ENCODE measurements at regions not wholly inside any gene's neighbourhood (a gene's known extent, or its start where the extent isn't known, plus 50 kb on each side); places are given as distances from the start of the nearest gene placed in this dataset.

- DNase-seq (ENCODE audit: extremely low read depth in 1 of 4, low spot score in 3 of 4) (no peak), ATAC-seq (no peak), FAIRE-seq (peak; percentile 59)
- 29% methylated on average over 7 of the region's 7 CpGs for WGBS (ENCODE audit: insufficient coverage, low coverage, missing lambda C conversion rate)
- BruUV-seq (replicated peaks), result no TSS peak
- H3K9me3 ChIP-seq (replicated peaks; ENCODE audit: control insufficient read depth, insufficient read depth, low read depth, low read length), result no peaks in the 10 kb centered on the region; the same call in 1 of the 2 replicates
- no peak overlapping the region for H2AFZ ChIP-seq (ENCODE audit: low read depth, low read length)
- no peaks in the 10 kb centered on the region for H3K36me3 ChIP-seq (ENCODE audit: control insufficient read depth, insufficient read depth, low read length)
- no peak overlapping the region for H3K4me2 ChIP-seq (ENCODE audit: insufficient read depth, low read length)
- CTCF ChIA-PET (ENCODE audit: low intra/inter-chr PET ratio), result no interaction called here
- no peaks in the 10 kb centered on the region for H3K9me1 ChIP-seq (ENCODE audit: control insufficient read depth, insufficient read depth, low read length)
- intact Hi-C loops (cut with micrococcal nuclease), result loop anchor here (10.0 kb wide), 1 partner anchor 71 kb away; the partner anchor contains the start of gene HPCAL1
- no peak overlapping the region for H3K27ac ChIP-seq (ENCODE audit: extremely low read depth, low read depth, low read length)
- POLR2A ChIA-PET, result interaction anchor here (0.6 kb wide), 1 partner anchor 17 kb away, joined by 3 read pairs; no protein-coding TSS in a partner anchor
- in situ Hi-C loops (cut with MboI), result no loop called here
- peaks cover 0 to 26% of the 10 kb centered on the region in 2 experiments; a peak in 1 of 5 replicates for H3K4me1 ChIP-seq (replicated peaks in 1 of 2; ENCODE audit: control insufficient read depth in 2 of 2, insufficient read depth in 2 of 2, low read length in 2 of 2)
- no peak overlapping the region for H3K4me3 ChIP-seq
- peaks cover 25 to 68% of the 10 kb centered on the region in 2 experiments; a peak in 4 of 5 replicates for H3K27me3 ChIP-seq (ENCODE audit: control insufficient read depth in 2 of 2, insufficient read depth in 2 of 2, low read length in 2 of 2)
- peaks cover 7% of the 10 kb centered on the region; the same call in 1 of the 2 replicates for H4K20me1 ChIP-seq (replicated peaks; ENCODE audit: control insufficient read depth, insufficient read depth, low read length)
- no peak overlapping the region for H3K9ac ChIP-seq (ENCODE audit: insufficient read depth in 1 of 2, low read depth in 2 of 2, low read length in 2 of 2)
- no peaks in the 10 kb centered on the region for H3K79me2 ChIP-seq (ENCODE audit: control insufficient read depth, insufficient read depth, low read length)
- TF ChIP-seq HMG20A (CRISPR knock-in tag; conservative IDR thresholded peaks at IDR 0.05) (no peak), ZBTB2 (IDR thresholded peaks at IDR 0.05) (no peak; the same call in none of the 2 replicates), KLF13 (tag; IDR thresholded peaks at IDR 0.05; ENCODE audit: borderline replicate concordance, low read depth) (no peak), FOXA3 (CRISPR knock-in tag; conservative IDR thresholded peaks at IDR 0.05 in 1 of 2, IDR thresholded peaks at IDR 0.05 in 1 of 2) (no peak), KDM4B (IDR thresholded peaks at IDR 0.05; ENCODE audit: borderline replicate concordance in 2 of 2, low read depth in 1 of 2) (peak in 1 of 2 experiments; percentile 74; a peak in 1 of 4 replicates), TRIM24 (IDR thresholded peaks at IDR 0.05) (peak; percentile 41 to 42; a peak in 2 of 4 replicates), ZNF830 (CRISPR knock-in tag; IDR thresholded peaks at IDR 0.05) (no peak), E4F1 (CRISPR knock-in tag; IDR thresholded peaks at IDR 0.05; ENCODE audit: borderline replicate concordance) (no peak), MTA2 (IDR thresholded peaks at IDR 0.05; ENCODE audit: low read depth) (no peak), TSC22D4 (tag; IDR thresholded peaks at IDR 0.05) (0 out of 2 replicates have a peak, but pooled peaks have one; percentile 18), EP400 (IDR thresholded peaks at IDR 0.05) (no peak), AFF4 (CRISPR knock-in tag; IDR thresholded peaks at IDR 0.05) (no peak)
These were observed 69.3 kb upstream of the HPCAL1 start for GRCh38 chr2:10233131-10234012.

Measured in K562 (cell line).